Adrenal gland (tissue), 5 donors: ENCODE measurements at regions not wholly inside any gene's neighbourhood (a gene's known extent, or its start where the extent isn't known, plus 50 kb on each side); places are given as distances from the start of the nearest gene placed in this dataset.
"Not testable (repeated sequence)": the region's sequence is repeated elsewhere in the genome, so short reads cannot be mapped to it uniquely, and the experiment has no call there.

Experiments used
- CTCF ChIP-seq, 6 experiments: fragments of 450-650 bp in 4 of 6; fragments of 200-600 bp in 2 of 6; sonication (generic) in 1 of 6; IDR thresholded peaks; 1 replicate in 5 of 6; 2 replicates in 1 of 6; pipeline versions ENCODE4 v1.5.1 to v1.8.0; 2016 to 2021; ENCODE audit warnings: antibody characterized with exemption in 6 of 6, mild to moderate bottlenecking in 2 of 6, moderate library complexity in 1 of 6
- POLR2A ChIP-seq, 2 donors: fragments of 450-650 bp; IDR thresholded peaks; one replicate each; pipeline ENCODE4 v1.6.1; 2017; ENCODE audit warnings: antibody characterized with exemption in 2 of 2, mild to moderate bottlenecking in 2 of 2, moderate library complexity in 1 of 2
- donor health status: DM: no; HTN: no; CAD: no.

- TF ChIP-seq POLR2A, CTCF (IDR thresholded peaks at IDR 0.05): not testable (repeated sequence)
These were observed 136.9 kb downstream of the GPR85 start for GRCh38 chr7:112949682-112950081.
